MCF 10A (cell line): ENCODE measurements at regions not wholly inside any gene's neighbourhood (a gene's known extent, or its start where the extent isn't known, plus 50 kb on each side); places are given as distances from the start of the nearest gene placed in this dataset.
"Not testable (repeated sequence)": the region's sequence is repeated elsewhere in the genome, so short reads cannot be mapped to it uniquely, and the experiment has no call there.

Source experiments
- BruUV-seq: library from RNA; stranded (reverse); fragments of 400-500 nt; replicated peaks from 2 replicates; lab custom pipeline; 2021; lab: Mats Ljungman, UMichigan
- CTCF ChIA-PET: fragments of 300-600 bp; sonication (Branson Sonifier 250); formaldehyde crosslinking; extraction: SDS; loops from one replicate; lab custom pipeline; 2021; ENCODE audit warnings: antibody characterized with exemption, inconsistent platforms; lab: Yijun Ruan, JAX
- POLR2A ChIA-PET: fragments of 300-600, 350-650 bp; sonication (Branson Sonifier 250); formaldehyde crosslinking; extraction: SDS; loops from one replicate; lab custom pipeline; 2020; ENCODE audit warnings: antibody characterized with exemption, inconsistent platforms; lab: Yijun Ruan, JAX
- DNase-seq: peaks from one replicate; pipeline ENCODE4 v3.0.0-alpha.2; 2018; ENCODE audit not compliant: unreplicated experiment
- H3K27ac Mint-ChIP-seq: one replicate; pipeline ENCODE4 v1.8.0; 2022; ENCODE audit warnings: mild to moderate bottlenecking, low read depth, mixed read lengths; ENCODE audit not compliant: unreplicated experiment
- H3K27me3 Mint-ChIP-seq: one replicate; pipeline ENCODE4 v1.8.0; 2022; ENCODE audit warnings: mixed read lengths; ENCODE audit not compliant: insufficient read depth, unreplicated experiment
- H3K36me3 Mint-ChIP-seq: one replicate; pipeline ENCODE4 v1.8.0; 2022; ENCODE audit warnings: mild to moderate bottlenecking, moderate library complexity, mixed read lengths; ENCODE audit not compliant: insufficient read depth, unreplicated experiment
- H3K4me1 Mint-ChIP-seq: one replicate; pipeline ENCODE4 v1.8.0; 2022; ENCODE audit warnings: mixed read lengths; ENCODE audit not compliant: insufficient read depth, unreplicated experiment
- H3K4me3 Mint-ChIP-seq: one replicate; pipeline ENCODE4 v1.8.0; 2022; ENCODE audit warnings: mild to moderate bottlenecking, moderate library complexity, mixed read lengths; ENCODE audit not compliant: unreplicated experiment
- H3K9me3 Mint-ChIP-seq: one replicate; pipeline ENCODE4 v1.8.0; 2022; ENCODE audit warnings: mixed read lengths; ENCODE audit not compliant: unreplicated experiment
- CTCF ChIP-seq: fragments of 200-600 bp; IDR thresholded peaks from one replicate; pipeline ENCODE4 v1.8.0; 2022; ENCODE audit warnings: antibody characterized with exemption, mild to moderate bottlenecking; ENCODE audit not compliant: unreplicated experiment
- intact Hi-C: fragments of 100-400 bp; cut with micrococcal nuclease; formaldehyde crosslinking; loops from 2 replicates; pipeline ENCODE4 v1.14.1; 2022

- DNase-seq: no peak
- H3K27me3 Mint-ChIP-seq: no peaks in the 10 kb centered on the region
- no peaks in the 10 kb centered on the region for H3K36me3 Mint-ChIP-seq
- TF ChIP-seq CTCF: no peak
- ChIA-PET POLR2A (no interaction called here), CTCF (interaction anchor here (0.6 kb wide), 1 partner anchor 76 kb away, joined by 3 read pairs; no protein-coding TSS in a partner anchor)
- no peaks in the 10 kb centered on the region for H3K9me3 Mint-ChIP-seq
- H3K27ac Mint-ChIP-seq: no peak overlapping the region
- no peak overlapping the region for H3K4me3 Mint-ChIP-seq
- no peaks in the 10 kb centered on the region for H3K4me1 Mint-ChIP-seq
- no TSS peak for BruUV-seq
- intact Hi-C loops: no loop called here
Measured at GRCh38 chr14:105908481-105908911, 382.1 kb downstream of the TMEM121 start.

GRCh38 chr14:105909046-105909827 lies 382.9 kb downstream of the TMEM121 start:
- H3K36me3 Mint-ChIP-seq: no peaks in the 10 kb centered on the region
- no TSS peak for BruUV-seq
- intact Hi-C loops: no loop called here
- no peak for TF ChIP-seq CTCF
- CTCF ChIA-PET: no interaction called here
- H3K9me3 Mint-ChIP-seq: no peaks in the 10 kb centered on the region
- no peak for DNase-seq
- no peak overlapping the region for H3K4me3 Mint-ChIP-seq
- H3K4me1 Mint-ChIP-seq: no peaks in the 10 kb centered on the region
- POLR2A ChIA-PET: no interaction called here
- H3K27ac Mint-ChIP-seq: no peak overlapping the region
- H3K27me3 Mint-ChIP-seq: no peaks in the 10 kb centered on the region

GRCh38 chr14:105909828-105910120 lies 383.4 kb downstream of the TMEM121 start:
- POLR2A ChIA-PET, CTCF ChIA-PET, H3K9me3 Mint-ChIP-seq, DNase-seq, H3K27me3 Mint-ChIP-seq, H3K4me3 Mint-ChIP-seq, intact Hi-C loops, H3K36me3 Mint-ChIP-seq, BruUV-seq, H3K4me1 Mint-ChIP-seq, H3K27ac Mint-ChIP-seq: not testable (repeated sequence)

- H3K4me3 Mint-ChIP-seq: no peak overlapping the region
- intact Hi-C loops: no loop called here
- DNase-seq: no peak
- CTCF ChIA-PET: no interaction called here
- H3K36me3 Mint-ChIP-seq: no peaks in the 10 kb centered on the region
- no peaks in the 10 kb centered on the region for H3K9me3 Mint-ChIP-seq
- TF ChIP-seq CTCF: no peak
- POLR2A ChIA-PET: no interaction called here
- no TSS peak for BruUV-seq
- no peak overlapping the region for H3K27ac Mint-ChIP-seq
- H3K27me3 Mint-ChIP-seq: no peaks in the 10 kb centered on the region
- H3K4me1 Mint-ChIP-seq: no peaks in the 10 kb centered on the region
Measured at GRCh38 chr14:105910426-105910825, 384.0 kb downstream of the TMEM121 start.
